GM19372 (cell line): ENCODE measurements at regions not wholly inside any gene's neighbourhood (a gene's known extent, or its start where the extent isn't known, plus 50 kb on each side); places are given as distances from the start of the nearest gene placed in this dataset.

Experiments
- ATAC-seq: cut with Tn5 transposase; IDR thresholded peaks from one replicate; pipeline ENCODE4 v1.9.1; 2021; ENCODE audit warnings: mild to moderate bottlenecking, low read depth, moderate library complexity; ENCODE audit not compliant: unreplicated experiment

DNA sequence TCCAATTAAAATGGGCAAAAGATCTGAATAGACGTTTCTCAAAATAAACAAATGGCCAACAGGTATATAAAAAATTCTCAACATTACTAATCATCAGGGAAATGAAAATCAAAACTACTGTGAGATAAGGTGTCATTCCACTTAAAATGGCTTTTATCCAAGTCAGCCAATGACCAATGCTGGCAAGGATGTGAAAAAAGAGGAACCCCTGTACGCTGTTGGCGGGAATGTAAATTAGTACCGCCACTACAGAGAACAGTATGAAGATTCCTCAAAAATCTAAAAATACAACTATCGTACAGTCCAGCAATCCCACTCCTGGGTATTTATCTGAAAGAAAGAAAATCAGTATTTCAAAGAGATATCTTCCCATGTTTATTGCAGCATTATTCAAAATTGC is 176.9 kb upstream of the STT3B start:
- ATAC-seq, result no peak

- no peak for ATAC-seq
Observed at GRCh38 chr3:31356941-31357340, 175.8 kb upstream of the STT3B start.

- no peak for ATAC-seq
Observed at GRCh38 chr3:31357451-31357850, 175.3 kb upstream of the STT3B start.

GRCh38 chr3:31358473-31359070 is 174.2 kb upstream of the STT3B start:
- no peak for ATAC-seq

DNA sequence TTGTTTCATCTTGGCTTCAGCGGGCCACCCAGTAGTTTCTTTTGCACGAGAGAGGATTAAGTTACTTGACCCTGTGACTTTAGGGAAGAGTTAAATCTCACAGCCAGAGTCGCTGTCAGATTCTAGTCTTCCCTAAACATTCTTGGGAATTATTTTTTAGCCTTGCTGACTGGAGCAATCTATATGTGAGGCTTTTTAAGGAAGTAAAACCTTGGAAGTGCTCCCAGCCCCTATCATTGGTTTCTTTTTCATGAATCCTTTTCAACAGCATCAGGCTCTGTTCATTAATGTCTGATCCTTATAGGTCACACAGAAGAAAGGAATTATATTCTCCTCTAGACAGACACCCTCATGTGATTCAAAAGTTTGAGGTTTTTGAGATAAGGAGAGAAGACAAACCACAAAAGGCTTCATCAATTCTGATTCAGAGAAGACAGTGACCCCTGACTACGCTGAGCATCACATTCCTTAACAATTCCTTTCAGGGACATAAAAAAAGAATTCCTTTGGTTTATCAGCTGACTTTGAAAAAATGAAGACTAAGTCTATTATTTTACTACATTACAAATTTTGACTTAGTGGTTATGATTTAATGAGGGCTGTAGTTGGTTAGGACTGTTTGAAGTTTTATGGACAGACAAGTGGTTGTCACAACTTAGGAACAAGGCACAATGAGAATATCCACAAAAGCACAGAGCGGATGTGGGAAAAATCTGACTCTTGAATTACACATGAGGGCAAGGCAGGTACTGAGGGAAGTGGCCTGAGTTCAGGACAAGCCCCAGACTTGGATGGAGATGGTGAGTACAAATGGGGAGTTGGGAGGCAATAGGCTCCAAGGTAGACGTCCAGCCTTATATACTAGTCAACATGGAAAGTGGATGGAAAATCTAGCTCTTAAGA is 171.1 kb upstream of the STT3B start:
- ATAC-seq, result no peak

DNA sequence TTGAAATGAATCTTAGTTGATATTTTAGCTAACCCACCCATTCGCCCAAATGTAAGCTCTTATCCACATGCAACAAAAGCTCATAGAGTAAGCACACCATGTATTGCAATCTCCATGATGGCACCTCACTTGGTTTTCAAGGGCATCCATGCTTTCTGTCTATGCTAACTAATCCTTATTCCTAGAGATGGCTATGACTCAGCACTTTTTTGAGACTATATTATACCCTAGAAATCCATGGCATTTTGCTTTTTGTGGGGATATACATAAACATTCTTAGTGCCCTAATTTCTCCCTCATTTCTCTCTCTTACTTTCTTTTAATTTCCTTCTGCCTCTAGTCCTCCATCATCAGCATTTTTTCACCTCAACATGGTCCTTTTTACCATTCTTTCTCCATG is 168.5 kb upstream of the STT3B start:
- no peak for ATAC-seq

GRCh38 chr3:31364711-31365110 is 168.0 kb upstream of the STT3B start:
- ATAC-seq, result no peak

DNA sequence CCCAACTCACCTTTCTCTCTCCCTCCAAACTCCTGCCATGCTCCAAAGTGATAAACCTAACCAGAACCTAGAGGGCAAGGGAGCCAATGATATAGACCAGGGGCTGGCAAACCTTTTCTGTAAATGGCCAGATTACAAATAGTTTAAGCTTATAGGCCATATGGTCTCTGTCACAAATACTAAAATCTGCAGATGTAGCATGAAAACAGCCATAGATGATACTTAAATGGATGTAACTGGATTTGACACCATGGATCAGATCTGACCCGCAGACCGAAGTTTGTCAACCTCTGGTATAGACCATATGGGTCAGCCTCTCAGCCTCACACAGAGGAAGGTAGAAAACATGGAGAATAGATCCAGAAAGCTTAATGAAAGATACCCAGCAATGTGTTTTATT is 165.2 kb upstream of the STT3B start:
- no peak for ATAC-seq

DNA sequence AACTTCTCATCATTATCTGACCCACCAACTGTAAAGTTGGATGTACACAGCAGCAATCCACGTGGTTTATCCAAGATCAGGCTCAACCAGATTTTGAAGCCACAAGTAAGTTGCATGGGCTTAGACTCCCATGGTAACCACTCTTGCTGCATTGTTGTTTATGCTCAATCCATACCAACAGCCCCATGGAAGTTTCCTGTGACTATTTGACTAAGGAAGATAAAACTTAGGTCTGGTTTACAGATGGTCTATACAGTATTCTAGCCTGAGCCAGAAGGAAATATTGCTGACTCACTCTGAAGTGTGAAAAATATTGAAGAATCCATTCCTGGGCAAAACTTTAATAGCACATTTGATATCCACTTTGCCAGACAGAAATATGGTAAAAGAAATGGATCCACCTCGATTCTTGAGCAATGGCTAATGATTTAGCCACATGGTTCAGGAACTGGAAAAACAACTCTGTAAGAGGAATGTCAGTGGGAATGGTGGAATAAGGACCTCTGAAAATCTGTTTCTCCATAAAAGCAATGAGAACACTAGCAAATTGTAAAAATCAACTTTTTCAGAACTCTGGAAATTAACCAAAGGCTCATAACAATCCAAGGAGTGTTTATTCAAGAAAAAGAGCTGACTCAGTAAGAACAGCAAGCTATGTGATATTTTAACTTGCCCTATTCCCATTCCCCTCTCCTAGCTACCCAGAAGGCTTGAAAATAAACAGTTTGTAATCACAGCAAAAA is 162.9 kb upstream of the STT3B start:
- no peak for ATAC-seq

- no peak for ATAC-seq
Observed at GRCh38 chr3:31370380-31370666, 162.4 kb upstream of the STT3B start.

GRCh38 chr3:31370681-31371080 is 162.0 kb upstream of the STT3B start:
- no peak for ATAC-seq

DNA sequence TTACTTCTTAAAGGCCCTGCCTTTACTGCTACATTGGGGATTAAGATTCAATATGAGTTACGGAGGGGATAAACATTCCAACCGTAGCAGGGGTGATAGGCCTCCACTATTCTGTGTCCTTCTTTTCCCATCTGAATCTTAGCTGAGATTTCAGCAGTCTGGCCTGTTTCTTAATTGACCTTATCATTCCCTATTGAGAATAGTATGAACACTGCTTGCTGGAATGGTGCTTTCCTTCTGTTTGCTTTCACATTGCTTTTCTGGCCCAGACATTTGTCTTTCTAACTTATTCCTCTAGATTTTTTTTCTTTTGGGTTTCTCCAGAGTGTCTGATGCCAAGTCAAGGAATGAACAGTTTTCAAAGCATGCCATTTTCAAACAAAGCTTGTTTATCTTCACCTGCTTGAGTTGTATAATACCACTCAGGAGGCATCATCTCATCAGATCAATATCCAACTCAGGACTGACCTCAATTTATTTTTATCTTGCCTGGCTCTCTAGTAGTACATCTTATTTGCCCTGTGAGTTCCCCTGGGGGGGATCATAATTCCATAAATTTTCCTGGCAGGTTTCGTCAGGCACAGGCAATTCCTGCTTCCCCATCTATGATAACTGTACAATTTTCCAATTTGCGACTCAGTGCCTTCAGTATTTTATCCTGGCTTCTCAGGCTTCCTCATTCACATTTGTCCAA is 161.1 kb upstream of the STT3B start:
- no peak for ATAC-seq

DNA sequence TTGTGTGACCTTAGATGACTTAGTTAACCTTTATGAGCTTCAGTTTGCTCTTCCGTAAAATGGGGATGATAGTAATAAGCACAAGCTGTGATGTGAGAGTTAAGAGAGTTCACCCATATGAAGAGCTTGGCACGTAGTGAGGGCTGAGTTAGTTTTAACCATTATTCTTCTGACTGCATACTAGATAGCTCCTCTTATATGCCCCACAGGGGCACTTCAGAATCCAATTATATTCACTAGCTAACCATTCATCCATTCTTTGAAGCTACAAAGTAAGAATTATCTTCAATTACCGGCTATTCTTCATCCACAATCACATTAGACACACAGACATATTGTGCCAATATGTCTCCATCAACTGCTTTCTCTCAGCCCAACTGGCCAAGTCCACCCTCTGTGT is 159.0 kb upstream of the STT3B start:
- ATAC-seq, result no peak

GRCh38 chr3:31377045-31377642 is 155.6 kb upstream of the STT3B start:
- ATAC-seq, result no peak

DNA sequence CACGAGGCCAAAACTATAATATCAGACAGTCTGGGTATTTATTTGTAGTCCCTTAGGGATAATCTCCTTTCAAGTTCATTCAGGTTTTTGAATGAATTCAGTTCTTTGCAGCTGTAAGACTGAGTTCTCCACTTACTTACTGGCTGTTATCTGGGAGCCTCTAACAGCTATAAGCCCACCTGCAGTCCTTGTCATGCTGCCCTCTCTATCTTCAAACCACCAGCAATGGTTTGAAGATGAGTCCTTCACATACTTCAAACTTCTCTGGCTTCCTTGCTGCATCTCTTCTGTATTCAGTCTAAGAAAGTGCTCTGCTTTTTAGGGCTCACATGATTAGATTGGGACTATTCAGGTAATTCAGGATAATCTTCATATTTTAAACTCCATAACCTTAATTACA is 154.5 kb upstream of the STT3B start:
- no peak for ATAC-seq

DNA sequence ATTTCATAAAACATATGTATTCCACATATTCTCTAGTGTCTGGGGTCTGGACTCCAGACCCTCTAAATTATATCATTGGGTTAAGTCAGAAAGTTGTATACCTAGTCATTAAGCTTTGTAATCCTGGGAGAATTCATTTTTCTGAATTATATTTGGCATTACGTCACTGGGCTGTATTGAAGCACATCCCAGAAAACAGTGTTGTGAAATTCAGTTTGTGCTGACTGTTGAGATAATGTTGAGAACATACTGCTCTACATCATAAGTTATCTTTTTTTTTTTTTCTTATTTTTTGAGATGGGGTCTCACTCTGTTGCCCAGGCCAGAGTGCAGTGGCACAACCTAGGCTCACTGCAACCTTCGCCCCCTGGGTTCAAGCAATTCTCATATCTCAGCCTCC is 153.1 kb upstream of the STT3B start:
- ATAC-seq, result no peak

GRCh38 chr3:31382856-31383255 is 149.9 kb upstream of the STT3B start:
- ATAC-seq, result no peak

DNA sequence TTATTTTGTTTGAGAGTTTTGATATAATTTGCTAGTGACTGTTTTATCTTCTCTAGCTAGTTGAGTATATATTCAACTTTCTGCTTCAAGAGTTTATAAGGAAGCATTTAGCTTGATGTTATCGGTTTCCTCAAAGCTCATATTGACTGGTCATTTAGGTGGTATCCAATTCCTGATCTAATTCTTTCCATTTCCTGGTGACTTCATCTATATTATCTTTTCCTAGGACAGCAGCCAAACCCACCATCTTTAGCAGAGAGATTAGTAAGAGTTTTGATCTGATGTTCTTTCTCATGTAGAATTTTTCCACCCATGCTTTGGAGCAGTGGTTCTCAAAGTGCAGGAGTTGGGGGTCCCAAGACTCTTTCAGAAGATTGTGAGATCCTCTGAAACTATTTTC is 148.6 kb upstream of the STT3B start:
- ATAC-seq, result no peak

DNA sequence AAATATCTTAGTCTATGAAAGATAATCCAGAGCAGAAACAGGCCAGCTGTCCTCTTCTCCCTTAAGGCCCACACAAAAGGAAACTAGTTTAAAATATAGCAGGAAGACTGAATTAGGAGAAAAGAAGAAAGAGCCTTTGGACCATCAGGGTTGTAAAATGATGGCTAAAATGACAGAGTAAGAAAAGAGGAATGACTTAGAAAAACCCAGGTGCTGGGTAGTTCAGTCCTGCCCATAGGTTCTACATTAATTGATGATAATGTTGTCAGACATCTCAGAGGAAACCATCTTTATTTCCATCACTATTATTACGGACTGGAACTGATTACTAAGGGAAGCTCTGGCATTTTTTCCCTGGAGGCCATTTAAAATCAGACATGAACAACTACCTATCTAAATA is 142.8 kb upstream of the STT3B start:
- ATAC-seq, result no peak

DNA sequence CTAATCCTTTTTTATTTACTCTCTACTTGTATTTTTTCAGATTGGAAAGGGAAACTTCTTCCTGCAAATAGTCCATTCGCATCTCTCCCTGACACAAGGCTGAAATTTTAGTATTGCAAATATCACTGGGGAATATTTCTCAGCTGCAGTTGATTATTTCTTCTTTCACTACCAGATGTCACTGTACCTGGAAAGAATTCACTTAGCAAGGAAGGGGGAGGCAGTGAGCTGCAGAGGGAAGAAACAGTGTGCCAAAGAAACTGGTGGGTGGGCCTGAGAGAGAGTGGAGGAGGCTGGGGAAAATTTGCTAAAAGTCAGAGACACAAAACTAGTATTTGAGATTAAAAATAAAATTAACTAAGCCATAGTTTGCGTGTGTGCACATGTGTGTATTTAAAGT is 142.3 kb upstream of the STT3B start:
- ATAC-seq, result no peak

GRCh38 chr3:31391150-31391549 is 141.6 kb upstream of the STT3B start:
- peak; percentile 63 for ATAC-seq
